OCI-LY3 (cell line): ENCODE measurements at regions not wholly inside any gene's neighbourhood (a gene's known extent, or its start where the extent isn't known, plus 50 kb on each side); places are given as distances from the start of the nearest gene placed in this dataset.

Source experiments
- H2AFZ ChIP-seq: fragments of 200-600, 300-600 bp; shearing (Covaris generic); 2 replicates; pipeline ENCODE4 v1.6.0; 2014; ENCODE audit warnings: antibody characterized with exemption, low read depth, low read length
- H3K27ac ChIP-seq: fragments of 200-600, 300-600 bp; sonication (generic); 2 replicates; pipeline ENCODE4 v1.5.1; 2014; ENCODE audit warnings: mild to moderate bottlenecking, low read length, moderate library complexity, mixed read lengths
- H3K27me3 ChIP-seq: fragments of 200-600, 300-600 bp; sonication (generic); 2 replicates; pipeline ENCODE4 v1.6.1; 2014; ENCODE audit warnings: low read depth, low read length, mixed read lengths
- H3K36me3 ChIP-seq: fragments of 200-600, 300-600 bp; sonication (generic); replicated peaks from 2 replicates; pipeline ENCODE3; 2014; ENCODE audit warnings: low read depth, low read length, mixed read lengths
- H3K4me1 ChIP-seq: fragments of 300-600, 200-600 bp; sonication (generic); 2 replicates; pipeline ENCODE4 v1.6.1; 2014; ENCODE audit warnings: low read length, mixed read lengths
- H3K4me2 ChIP-seq: fragments of 200-600, 300-600 bp; sonication (generic); 2 replicates; pipeline ENCODE4 v1.6.1; 2014; ENCODE audit warnings: low read length, mixed read lengths
- H3K4me3 ChIP-seq: fragments of 300-600, 200-600 bp; sonication (generic); 2 replicates; pipeline ENCODE4 v1.5.1; 2014; ENCODE audit warnings: antibody characterized with exemption, mild to moderate bottlenecking, low read length, moderate library complexity
- H3K79me2 ChIP-seq: fragments of 300-600, 200-600 bp; shearing (Covaris generic); 2 replicates; pipeline ENCODE4 v1.6.1; 2014; ENCODE audit warnings: mild to moderate bottlenecking, low read length, mixed read lengths
- H3K9ac ChIP-seq: fragments of 300-600, 200-600 bp; shearing (Covaris generic); 2 replicates; pipeline ENCODE4 v1.6.0; 2014; ENCODE audit warnings: mild to moderate bottlenecking, low read length, moderate library complexity
- H3K9me3 ChIP-seq: fragments of 200-600, 300-600 bp; shearing (Covaris generic); 2 replicates; pipeline ENCODE4 v1.6.1; 2014; ENCODE audit warnings: low read length, mixed read lengths; ENCODE audit not compliant: insufficient read depth
- H4K20me1 ChIP-seq: fragments of 200-600, 300-600 bp; sonication (generic); 2 replicates; pipeline ENCODE4 v1.6.1; 2016; ENCODE audit warnings: low read length, mixed read lengths; ENCODE audit not compliant: insufficient read depth
- EZH2phosphoT487 ChIP-seq: fragments of 200-600 bp; shearing (Covaris generic); IDR thresholded peaks from 2 replicates; pipeline ENCODE4 v1.6.1; 2018; ENCODE audit warnings: antibody characterized with exemption, mixed run types, low read depth
- TF ChIP-seq, protein P1 (sequence below): fragments of 200-600, 300-600 bp; sonication (generic); IDR thresholded peaks from 2 replicates; pipeline ENCODE4 v1.5.1; 2014; ENCODE audit warnings: antibody characterized with exemption, low read length, low read depth

GRCh38 chr1:82621076-82621475 lies 820.3 kb downstream of the ADGRL2 start:
- no peaks in the 10 kb centered on the region for H3K27me3 ChIP-seq
- H3K9ac ChIP-seq, result no peak overlapping the region
- H3K4me3 ChIP-seq, result no peak overlapping the region
- no peaks in the 10 kb centered on the region for H3K79me2 ChIP-seq
- peaks cover 3% of the 10 kb centered on the region for H3K36me3 ChIP-seq
- no peak overlapping the region for H3K4me2 ChIP-seq
- no peaks in the 10 kb centered on the region for H4K20me1 ChIP-seq
- H3K27ac ChIP-seq, result no peak overlapping the region
- no peak for TF ChIP-seq EZH2phosphoT487
- TF ChIP-seq, protein P1, sequence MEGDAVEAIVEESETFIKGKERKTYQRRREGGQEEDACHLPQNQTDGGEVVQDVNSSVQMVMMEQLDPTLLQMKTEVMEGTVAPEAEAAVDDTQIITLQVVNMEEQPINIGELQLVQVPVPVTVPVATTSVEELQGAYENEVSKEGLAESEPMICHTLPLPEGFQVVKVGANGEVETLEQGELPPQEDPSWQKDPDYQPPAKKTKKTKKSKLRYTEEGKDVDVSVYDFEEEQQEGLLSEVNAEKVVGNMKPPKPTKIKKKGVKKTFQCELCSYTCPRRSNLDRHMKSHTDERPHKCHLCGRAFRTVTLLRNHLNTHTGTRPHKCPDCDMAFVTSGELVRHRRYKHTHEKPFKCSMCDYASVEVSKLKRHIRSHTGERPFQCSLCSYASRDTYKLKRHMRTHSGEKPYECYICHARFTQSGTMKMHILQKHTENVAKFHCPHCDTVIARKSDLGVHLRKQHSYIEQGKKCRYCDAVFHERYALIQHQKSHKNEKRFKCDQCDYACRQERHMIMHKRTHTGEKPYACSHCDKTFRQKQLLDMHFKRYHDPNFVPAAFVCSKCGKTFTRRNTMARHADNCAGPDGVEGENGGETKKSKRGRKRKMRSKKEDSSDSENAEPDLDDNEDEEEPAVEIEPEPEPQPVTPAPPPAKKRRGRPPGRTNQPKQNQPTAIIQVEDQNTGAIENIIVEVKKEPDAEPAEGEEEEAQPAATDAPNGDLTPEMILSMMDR, result no peak
- H2AFZ ChIP-seq, result no peak overlapping the region
- H3K4me1 ChIP-seq, result no peaks in the 10 kb centered on the region
- H3K9me3 ChIP-seq, result peaks cover 4% of the 10 kb centered on the region; the same call in 1 of the 2 replicates

DNA sequence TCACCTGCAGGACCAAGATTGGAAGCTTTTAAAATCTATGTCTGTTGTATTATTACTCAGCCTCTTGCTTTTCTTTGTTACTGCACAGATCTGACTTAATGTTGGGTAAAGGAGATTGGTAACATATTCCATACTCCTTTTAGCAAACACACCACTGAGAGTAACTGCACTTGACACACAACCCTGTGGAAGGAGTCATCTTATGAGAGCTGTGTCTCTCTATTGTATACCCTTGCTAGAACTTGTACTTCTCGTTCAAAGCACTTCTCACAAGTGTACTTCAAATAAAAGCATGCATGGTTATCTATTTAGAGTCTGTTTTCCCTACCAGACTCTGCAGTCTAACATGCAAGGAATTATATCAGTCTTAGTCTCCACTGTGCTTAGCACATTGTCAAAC lies 813.4 kb downstream of the ADGRL2 start:
- no peak overlapping the region for H2AFZ ChIP-seq
- no peaks in the 10 kb centered on the region for H3K36me3 ChIP-seq
- no peak overlapping the region for H3K9ac ChIP-seq
- no peaks in the 10 kb centered on the region for H3K4me1 ChIP-seq
- H3K79me2 ChIP-seq, result no peaks in the 10 kb centered on the region
- no peak overlapping the region for H3K27ac ChIP-seq
- TF ChIP-seq EZH2phosphoT487, result no peak
- TF ChIP-seq, protein P1, result no peak
- no peaks in the 10 kb centered on the region for H3K9me3 ChIP-seq
- no peaks in the 10 kb centered on the region for H3K27me3 ChIP-seq
- H3K4me3 ChIP-seq, result no peak overlapping the region
- no peak overlapping the region for H3K4me2 ChIP-seq
- no peaks in the 10 kb centered on the region for H4K20me1 ChIP-seq

DNA sequence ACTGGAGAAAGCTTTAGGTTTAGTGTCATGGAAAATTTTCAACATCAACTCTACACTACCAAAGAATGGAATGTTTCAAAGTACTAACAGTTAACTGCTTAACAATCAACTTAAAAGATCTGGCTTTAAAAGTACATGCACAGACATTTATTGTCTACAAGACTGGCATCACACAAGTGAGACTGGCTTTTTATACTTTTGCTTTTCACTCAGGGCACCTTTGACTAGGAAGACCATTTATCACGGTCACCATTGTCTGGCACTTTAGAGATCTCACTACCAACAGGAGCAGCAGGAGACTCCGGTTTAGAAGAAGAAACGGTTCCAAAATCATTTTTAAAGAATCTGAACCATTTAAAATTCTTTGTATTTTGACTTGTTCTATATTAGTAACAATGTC lies 812.3 kb downstream of the ADGRL2 start:
- H3K36me3 ChIP-seq, result no peaks in the 10 kb centered on the region
- no peak overlapping the region for H3K27ac ChIP-seq
- H3K9ac ChIP-seq, result no peak overlapping the region
- H3K4me2 ChIP-seq, result no peak overlapping the region
- no peaks in the 10 kb centered on the region for H3K79me2 ChIP-seq
- TF ChIP-seq, protein P1, result no peak
- TF ChIP-seq EZH2phosphoT487, result no peak
- no peaks in the 10 kb centered on the region for H3K27me3 ChIP-seq
- no peaks in the 10 kb centered on the region for H3K9me3 ChIP-seq
- H3K4me1 ChIP-seq, result no peaks in the 10 kb centered on the region
- H4K20me1 ChIP-seq, result no peaks in the 10 kb centered on the region
- H3K4me3 ChIP-seq, result no peak overlapping the region
- H2AFZ ChIP-seq, result no peak overlapping the region

DNA sequence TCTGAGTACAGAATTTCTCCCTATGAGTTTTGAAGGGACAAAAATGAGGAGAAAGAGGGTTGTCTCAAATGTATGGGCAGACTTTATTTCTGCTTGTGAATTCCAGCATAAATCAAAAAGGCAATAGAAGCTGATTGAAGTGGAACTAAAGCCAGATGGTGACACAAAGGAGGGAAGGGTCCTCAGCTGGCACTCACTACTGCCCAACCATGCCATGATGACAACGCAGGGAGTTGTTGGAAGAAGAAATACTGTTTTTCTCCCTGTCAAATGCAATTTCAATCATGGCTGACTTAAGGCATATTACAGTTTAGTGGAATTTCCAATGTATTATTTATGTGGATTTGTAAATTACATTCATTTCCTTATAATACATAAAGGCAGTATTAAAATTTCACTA lies 805.8 kb downstream of the ADGRL2 start:
- Histone ChIP-seq H3K27me3 (no peaks in the 10 kb centered on the region), H4K20me1 (no peaks in the 10 kb centered on the region), H3K4me2 (no peak overlapping the region), H2AFZ (no peak overlapping the region), H3K9me3 (no peaks in the 10 kb centered on the region), H3K27ac (no peak overlapping the region), H3K79me2 (no peaks in the 10 kb centered on the region), H3K4me3 (no peak overlapping the region), H3K36me3 (no peaks in the 10 kb centered on the region), H3K4me1 (no peaks in the 10 kb centered on the region), H3K9ac (no peak overlapping the region)
- no peak for TF ChIP-seq EZH2phosphoT487
- TF ChIP-seq, protein P1, result no peak
